Testis (tissue), 2 donors: ENCODE measurements at regions not wholly inside any gene's neighbourhood (a gene's known extent, or its start where the extent isn't known, plus 50 kb on each side); places are given as distances from the start of the nearest gene placed in this dataset.

Source experiments
- POLR2A ChIP-seq: fragments of 450-650 bp; IDR thresholded peaks from one replicate; pipeline ENCODE4 v1.6.1; 2017; ENCODE audit warnings: antibody characterized with exemption, mild to moderate bottlenecking, moderate library complexity
- TF ChIP-seq, protein P1 (sequence below), 3 experiments: fragments of 450-650 bp in 2 of 3; fragments of 200-600 bp in 1 of 3; sonication (generic) in 1 of 3; IDR thresholded peaks; one replicate each; pipeline ENCODE4 v1.5.1; 2016 to 2019; ENCODE audit warnings: antibody characterized with exemption in 3 of 3, mild to moderate bottlenecking in 2 of 3, moderate library complexity in 1 of 3

GRCh38 chr12:13592063-13592942 is 389.1 kb downstream of the GRIN2B start:
- TF ChIP-seq, protein P1, sequence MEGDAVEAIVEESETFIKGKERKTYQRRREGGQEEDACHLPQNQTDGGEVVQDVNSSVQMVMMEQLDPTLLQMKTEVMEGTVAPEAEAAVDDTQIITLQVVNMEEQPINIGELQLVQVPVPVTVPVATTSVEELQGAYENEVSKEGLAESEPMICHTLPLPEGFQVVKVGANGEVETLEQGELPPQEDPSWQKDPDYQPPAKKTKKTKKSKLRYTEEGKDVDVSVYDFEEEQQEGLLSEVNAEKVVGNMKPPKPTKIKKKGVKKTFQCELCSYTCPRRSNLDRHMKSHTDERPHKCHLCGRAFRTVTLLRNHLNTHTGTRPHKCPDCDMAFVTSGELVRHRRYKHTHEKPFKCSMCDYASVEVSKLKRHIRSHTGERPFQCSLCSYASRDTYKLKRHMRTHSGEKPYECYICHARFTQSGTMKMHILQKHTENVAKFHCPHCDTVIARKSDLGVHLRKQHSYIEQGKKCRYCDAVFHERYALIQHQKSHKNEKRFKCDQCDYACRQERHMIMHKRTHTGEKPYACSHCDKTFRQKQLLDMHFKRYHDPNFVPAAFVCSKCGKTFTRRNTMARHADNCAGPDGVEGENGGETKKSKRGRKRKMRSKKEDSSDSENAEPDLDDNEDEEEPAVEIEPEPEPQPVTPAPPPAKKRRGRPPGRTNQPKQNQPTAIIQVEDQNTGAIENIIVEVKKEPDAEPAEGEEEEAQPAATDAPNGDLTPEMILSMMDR (IDR thresholded peaks at IDR 0.05): no peak
- TF ChIP-seq POLR2A: no peak
